ENCODE measurements at regions not wholly inside any gene's neighbourhood (a gene's known extent, or its start where the extent isn't known, plus 50 kb on each side); places are given as distances from the start of the nearest gene placed in this dataset.

DNA sequence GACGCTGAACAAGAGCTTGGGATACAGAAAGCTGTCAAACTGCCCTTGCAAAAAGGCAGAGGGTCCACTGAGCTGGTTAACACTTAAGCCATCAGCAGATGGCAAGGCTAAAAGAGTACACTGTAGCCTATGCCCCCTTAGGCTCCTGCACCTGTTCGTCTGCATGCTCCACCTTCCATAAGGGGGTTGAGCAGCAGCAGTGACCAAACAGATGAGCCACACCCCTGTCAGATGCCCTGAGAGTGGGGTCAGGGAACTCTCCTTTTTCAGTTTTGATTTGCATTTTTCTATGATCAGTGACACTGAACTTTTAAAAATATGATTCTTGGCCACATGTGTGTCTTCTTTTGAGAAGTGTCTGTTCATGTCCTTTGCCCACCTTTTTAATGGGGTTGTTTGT lies 402.5 kb upstream of the FAM98A start:
- TF ChIP-seq, protein P1, sequence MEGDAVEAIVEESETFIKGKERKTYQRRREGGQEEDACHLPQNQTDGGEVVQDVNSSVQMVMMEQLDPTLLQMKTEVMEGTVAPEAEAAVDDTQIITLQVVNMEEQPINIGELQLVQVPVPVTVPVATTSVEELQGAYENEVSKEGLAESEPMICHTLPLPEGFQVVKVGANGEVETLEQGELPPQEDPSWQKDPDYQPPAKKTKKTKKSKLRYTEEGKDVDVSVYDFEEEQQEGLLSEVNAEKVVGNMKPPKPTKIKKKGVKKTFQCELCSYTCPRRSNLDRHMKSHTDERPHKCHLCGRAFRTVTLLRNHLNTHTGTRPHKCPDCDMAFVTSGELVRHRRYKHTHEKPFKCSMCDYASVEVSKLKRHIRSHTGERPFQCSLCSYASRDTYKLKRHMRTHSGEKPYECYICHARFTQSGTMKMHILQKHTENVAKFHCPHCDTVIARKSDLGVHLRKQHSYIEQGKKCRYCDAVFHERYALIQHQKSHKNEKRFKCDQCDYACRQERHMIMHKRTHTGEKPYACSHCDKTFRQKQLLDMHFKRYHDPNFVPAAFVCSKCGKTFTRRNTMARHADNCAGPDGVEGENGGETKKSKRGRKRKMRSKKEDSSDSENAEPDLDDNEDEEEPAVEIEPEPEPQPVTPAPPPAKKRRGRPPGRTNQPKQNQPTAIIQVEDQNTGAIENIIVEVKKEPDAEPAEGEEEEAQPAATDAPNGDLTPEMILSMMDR (conservative IDR thresholded peaks at IDR 0.05; ENCODE audit: low read length), result no peak

GRCh38 chr2:33984131-33984530 lies 385.0 kb upstream of the FAM98A start:
- DNase-seq (ENCODE audit: low read depth), result no peak
- H3K4me3 ChIP-seq (ENCODE audit: low read length), result no peak overlapping the region
- TF ChIP-seq, protein P1 (conservative IDR thresholded peaks at IDR 0.05; ENCODE audit: low read length), result no peak

More for the DNA sequence above, 402.5 kb upstream of the FAM98A start:
- H3K4me3 ChIP-seq (ENCODE audit: low read length), result no peak overlapping the region
- DNase-seq (ENCODE audit: low read depth), result no peak

DNA sequence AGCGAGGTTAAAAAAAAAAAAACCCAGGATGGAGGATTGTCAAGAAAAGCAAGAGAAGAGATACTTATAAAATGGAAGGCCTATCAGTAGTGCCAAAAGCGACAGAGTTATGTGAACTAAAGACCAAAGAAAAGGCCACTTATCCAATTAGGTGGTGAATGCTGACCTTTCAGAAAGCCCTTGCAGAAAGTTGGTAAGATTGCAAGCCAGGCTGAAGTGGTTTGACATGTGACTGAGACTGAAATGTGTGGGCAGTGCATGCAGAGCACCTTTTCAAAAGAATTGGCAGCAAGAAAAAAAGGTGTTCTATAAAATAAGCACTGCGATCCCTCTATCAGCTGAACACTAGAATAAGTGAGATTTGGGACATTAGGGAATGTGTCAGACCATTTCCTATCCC lies 379.4 kb upstream of the FAM98A start:
- DNase-seq (ENCODE audit: low read depth), result no peak
- TF ChIP-seq, protein P1 (conservative IDR thresholded peaks at IDR 0.05; ENCODE audit: low read length), result no peak
- no peak overlapping the region for H3K4me3 ChIP-seq (ENCODE audit: low read length)

GRCh38 chr2:33975498-33975897 lies 376.4 kb upstream of the FAM98A start:
- no peak for DNase-seq (ENCODE audit: low read depth)
- TF ChIP-seq, protein P1 (conservative IDR thresholded peaks at IDR 0.05; ENCODE audit: low read length), result no peak
- no peak overlapping the region for H3K4me3 ChIP-seq (ENCODE audit: low read length)

DNA sequence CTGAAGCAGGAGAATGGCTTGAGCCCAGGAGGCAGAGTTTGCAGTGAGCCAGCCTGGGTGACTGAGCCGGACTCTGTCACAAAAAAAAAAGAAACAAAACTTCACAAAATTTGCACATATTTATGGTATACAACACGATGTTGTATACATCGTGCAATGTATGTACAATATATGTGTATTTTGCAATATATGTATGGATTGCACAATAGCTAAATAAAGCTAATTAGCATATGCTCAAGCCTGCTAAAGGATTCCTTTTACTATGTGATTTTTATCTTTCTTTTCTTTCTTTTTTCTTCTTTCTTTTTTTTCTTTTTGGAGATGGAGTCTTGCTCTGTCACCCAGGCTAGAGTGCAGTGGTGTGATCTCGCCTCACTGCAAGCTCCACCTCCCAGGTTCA lies 368.0 kb upstream of the FAM98A start:
- H3K4me3 ChIP-seq (ENCODE audit: low read length), result no peak overlapping the region
- DNase-seq (ENCODE audit: low read depth), result no peak
- TF ChIP-seq, protein P1 (conservative IDR thresholded peaks at IDR 0.05; ENCODE audit: low read length), result no peak

- no peak overlapping the region for H3K4me3 ChIP-seq (ENCODE audit: low read length)
- no peak for DNase-seq (ENCODE audit: low read depth)
- TF ChIP-seq, protein P1 (conservative IDR thresholded peaks at IDR 0.05; ENCODE audit: low read length), result no peak
Observed at GRCh38 chr2:33958591-33958990, 359.5 kb upstream of the FAM98A start.

- H3K4me3 ChIP-seq (ENCODE audit: low read length), result no peak overlapping the region
- TF ChIP-seq, protein P1 (conservative IDR thresholded peaks at IDR 0.05; ENCODE audit: low read length), result no peak
- DNase-seq (ENCODE audit: low read depth), result no peak
Observed at GRCh38 chr2:33949371-33949770, 350.3 kb upstream of the FAM98A start.

Measured in AG10803 (cell line).